IPS-NIHi7 (cell line): ENCODE measurements at regions not wholly inside any gene's neighbourhood (a gene's known extent, or its start where the extent isn't known, plus 50 kb on each side); places are given as distances from the start of the nearest gene placed in this dataset.

Source experiments
- DNase-seq: peaks from one replicate; pipeline ENCODE4 v3.0.0; 2012; ENCODE audit warnings: mixed read lengths; ENCODE audit errors: extremely low spot score

- no peak for DNase-seq
These were observed 200.8 kb downstream of the PLK2 start for GRCh38 chr5:58258984-58259684.

- no peak for DNase-seq
These were observed 203.9 kb downstream of the PLK2 start for GRCh38 chr5:58255970-58256369.

- DNase-seq = no peak
These were observed 204.5 kb downstream of the PLK2 start for GRCh38 chr5:58255386-58255785.

- DNase-seq = no peak
These were observed 211.7 kb downstream of the PLK2 start for GRCh38 chr5:58248221-58248620.

- no peak for DNase-seq
These were observed 213.4 kb downstream of the PLK2 start for GRCh38 chr5:58246461-58246944.

DNA sequence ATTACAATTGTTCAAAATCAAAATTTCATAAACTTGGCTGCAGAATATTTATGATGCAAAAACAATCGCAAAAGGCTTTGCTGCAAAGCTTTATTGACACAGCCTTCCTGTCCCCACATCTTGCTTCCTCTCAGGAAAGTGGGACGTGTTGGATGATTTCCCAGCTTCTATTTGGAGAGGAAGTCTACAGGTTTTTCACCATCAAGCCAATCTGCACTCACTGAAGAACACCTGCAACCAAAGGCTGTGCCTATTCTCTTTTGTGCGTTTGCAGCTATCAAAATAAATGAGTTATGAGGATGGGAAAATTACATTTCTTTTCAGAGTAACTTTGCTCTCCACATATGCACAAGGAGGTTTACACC, 214.4 kb downstream of the PLK2 start:
- no peak for DNase-seq

- DNase-seq = no peak
These were observed 214.9 kb downstream of the PLK2 start for GRCh38 chr5:58244819-58245475.

DNA sequence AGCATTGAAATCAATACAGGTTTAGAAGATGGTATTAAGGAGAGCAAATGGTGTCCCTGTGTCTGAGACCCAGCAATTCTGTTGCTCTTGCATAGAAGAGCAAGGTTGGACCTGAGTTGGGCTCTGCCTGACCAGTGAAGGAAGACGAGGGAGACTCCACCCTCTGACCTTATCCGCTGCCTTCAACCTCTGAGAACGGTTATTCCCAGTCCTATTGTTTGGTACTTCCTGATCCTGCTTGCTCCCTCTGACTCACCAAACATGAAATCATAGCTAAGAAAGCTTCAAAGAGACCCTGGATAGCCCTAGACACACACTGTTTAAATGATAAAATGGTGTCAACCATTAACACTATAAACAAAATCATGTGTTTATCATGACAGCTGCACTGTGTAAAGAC, 218.5 kb downstream of the PLK2 start:
- DNase-seq = no peak

GRCh38 chr5:58240322-58240721, 219.6 kb downstream of the PLK2 start:
- DNase-seq = no peak

DNA sequence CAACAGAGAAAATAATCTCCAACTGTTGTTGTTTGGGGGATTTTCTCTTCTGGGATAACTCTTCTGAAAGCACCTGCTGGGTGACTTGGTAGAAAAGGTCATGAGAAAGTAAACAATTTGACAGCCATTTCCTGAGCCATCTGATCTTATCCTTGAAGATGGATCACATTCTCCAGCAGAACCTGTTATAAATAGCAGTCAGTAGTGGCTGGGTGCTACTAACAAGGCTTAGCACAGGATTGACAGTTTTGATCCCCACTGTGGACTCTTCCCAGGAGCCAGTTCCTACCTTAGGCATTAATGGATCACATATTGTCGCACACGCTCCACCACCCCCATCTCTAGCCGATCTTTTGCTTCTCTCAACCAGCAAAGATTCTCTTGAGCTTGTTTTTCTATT, 220.2 kb downstream of the PLK2 start:
- DNase-seq = no peak

- no peak for DNase-seq
These were observed 220.8 kb downstream of the PLK2 start for GRCh38 chr5:58239045-58239444.

DNA sequence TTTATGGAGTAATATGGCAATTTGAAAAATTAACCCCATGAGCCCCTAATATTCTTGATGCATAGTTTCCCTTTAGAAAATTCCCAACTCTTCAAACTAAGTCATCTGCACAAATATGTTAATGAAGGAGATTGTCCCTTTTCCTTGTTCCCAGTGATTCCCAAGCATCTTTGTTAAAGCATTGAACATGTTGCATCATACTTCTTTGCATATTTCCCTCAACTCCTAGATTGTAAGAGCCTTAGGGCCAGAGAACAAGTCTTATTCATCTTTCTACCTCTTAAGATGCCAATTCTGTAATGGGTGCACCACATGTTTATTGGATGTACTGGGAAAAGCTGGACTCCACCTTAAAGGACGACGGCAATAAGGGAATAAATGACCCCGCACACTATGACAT, 223.4 kb downstream of the PLK2 start:
- no peak for DNase-seq

DNA sequence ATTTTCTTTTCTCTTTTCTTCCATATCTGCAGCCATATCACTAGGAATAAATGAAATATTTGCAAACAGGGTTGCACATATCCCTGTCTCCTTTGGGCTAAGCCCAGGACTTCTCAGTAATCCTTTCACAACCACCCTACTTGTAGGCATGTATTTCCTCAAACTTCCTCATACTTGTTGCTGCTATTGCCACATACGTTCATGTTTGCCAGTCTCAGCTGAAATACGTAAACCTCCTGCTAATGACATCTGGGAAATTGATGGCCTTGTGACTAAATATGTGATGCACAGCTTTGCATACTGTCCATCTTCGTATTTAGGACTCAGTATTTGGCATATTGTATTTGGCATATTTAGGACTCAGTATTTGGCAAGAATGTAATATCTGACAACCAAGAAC, 224.6 kb downstream of the PLK2 start:
- no peak for DNase-seq

- DNase-seq = no peak
These were observed 227.8 kb downstream of the PLK2 start for GRCh38 chr5:58232130-58232529.

DNA sequence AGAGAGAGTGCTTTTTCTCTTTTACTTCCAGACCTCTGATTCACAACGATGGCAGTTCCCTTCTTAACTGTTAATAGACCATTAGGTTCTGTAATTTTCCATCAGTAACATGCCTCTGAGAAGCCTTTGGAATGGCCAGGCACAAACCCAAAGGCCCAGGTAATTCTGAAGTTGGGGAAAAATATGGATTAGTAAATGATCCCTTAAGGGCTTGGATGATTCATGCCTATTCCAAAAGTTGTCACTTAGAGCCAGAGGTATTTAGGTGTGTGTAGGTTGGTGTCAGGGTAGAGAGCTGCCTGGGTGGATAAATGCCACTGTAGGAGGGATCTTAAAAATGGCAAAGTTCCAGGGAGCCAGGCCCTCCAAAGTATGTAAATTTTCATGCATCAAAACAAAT, 228.8 kb downstream of the PLK2 start:
- no peak for DNase-seq

- DNase-seq = no peak
These were observed 231.0 kb downstream of the PLK2 start for GRCh38 chr5:58228896-58229295.

DNA sequence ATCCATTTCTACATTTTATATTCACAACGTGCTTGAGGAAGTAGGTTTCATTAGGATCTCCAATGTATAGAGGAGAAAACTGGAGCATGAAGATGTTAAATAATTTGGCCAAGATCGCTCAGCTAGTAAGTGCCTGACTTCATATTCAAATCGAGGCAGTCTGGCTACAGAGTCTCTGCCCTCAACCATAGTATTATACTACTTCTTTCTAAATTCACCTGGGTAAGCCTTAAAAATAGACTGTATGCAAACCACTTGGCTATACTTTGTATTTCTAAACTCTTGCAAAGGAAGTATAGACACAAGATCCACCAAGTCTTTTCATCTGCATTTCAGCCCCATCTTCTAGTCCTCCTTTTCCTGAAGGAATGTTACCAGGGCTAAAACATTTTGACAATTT, 232.0 kb downstream of the PLK2 start:
- DNase-seq = no peak

DNA sequence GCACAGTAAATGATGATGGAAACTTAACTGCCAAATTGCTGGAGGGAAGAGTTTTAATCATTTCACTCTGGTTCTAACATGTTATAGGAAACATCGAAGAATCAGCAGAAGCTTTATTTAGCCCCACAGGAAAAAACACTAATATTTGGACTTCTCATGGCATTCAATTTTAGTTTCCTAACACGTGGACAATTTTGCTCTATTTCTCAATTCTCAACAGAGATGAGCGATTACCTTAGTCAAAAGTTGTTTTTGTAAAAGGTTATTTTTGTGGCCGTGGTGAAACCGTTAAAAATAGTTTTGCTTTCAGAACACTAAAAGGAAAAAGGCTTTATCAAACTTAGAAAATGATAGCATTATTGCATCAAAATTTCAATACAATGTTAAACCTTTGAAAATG, 235.2 kb downstream of the PLK2 start:
- DNase-seq = no peak

- DNase-seq = no peak
These were observed 235.7 kb downstream of the PLK2 start for GRCh38 chr5:58224221-58224620.

- no peak for DNase-seq
These were observed 244.5 kb downstream of the PLK2 start for GRCh38 chr5:58215364-58215763.

- DNase-seq = no peak
These were observed 248.4 kb downstream of the PLK2 start for GRCh38 chr5:58211441-58211840.

DNA sequence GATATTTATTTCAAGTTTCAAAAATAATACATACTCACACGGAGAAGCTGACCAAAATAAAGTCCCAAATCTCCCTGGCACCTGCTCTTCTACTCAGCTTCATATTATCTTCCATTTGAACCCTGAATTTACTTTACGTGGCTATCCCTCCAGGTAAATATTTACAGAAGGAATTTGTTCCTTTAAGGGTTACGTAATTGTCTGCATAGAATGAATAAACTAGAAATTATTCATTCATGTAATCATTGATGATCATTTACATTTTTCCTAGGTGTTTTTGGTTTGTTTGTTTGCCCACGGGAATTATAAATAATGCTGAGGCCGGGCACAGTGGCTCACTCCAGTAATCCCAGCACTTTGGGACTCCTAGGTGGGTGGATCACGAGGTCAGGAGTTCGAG, 251.2 kb downstream of the PLK2 start:
- DNase-seq = no peak

DNA sequence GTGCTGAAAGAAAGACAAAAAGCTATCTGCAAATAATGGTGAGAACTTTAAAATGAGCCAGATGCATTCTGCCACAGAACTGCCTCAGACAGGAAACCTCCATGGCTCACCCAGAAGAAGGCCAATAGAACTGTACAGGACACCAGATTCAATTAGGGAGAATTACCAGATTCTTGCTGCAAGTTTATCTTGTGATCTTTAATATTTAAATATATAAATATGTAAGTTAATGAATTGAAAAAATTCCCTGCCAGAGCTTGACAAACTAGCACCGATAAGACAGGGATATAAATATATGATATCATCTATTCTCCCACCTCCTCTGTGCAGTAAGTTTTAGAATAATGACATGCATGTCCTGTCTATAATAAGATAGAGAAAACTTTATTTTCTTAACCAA, 252.8 kb downstream of the PLK2 start:
- no peak for DNase-seq

GRCh38 chr5:58204966-58205365, 254.9 kb downstream of the PLK2 start:
- DNase-seq = no peak
